RWPE2 (cell line): ENCODE measurements at regions not wholly inside any gene's neighbourhood (a gene's known extent, or its start where the extent isn't known, plus 50 kb on each side); places are given as distances from the start of the nearest gene placed in this dataset.
"Not testable (repeated sequence)": the region's sequence is repeated elsewhere in the genome, so short reads cannot be mapped to it uniquely, and the experiment has no call there.

Source experiments
- ATAC-seq: fragments of 200-7000 bp; cut with Tn5 transposase; 3 replicates; pipeline ENCODE4 v1.9.1; 2021; ENCODE audit warnings: low read depth
- DNase-seq: peaks from one replicate; pipeline ENCODE4 v3.0.0-alpha.2; 2020; ENCODE audit warnings: low spot score
- H3K27ac ChIP-seq: fragments of 450-650 bp; 2 replicates; pipeline ENCODE4 v1.5.1; 2017; ENCODE audit warnings: mild to moderate bottlenecking; ENCODE audit not compliant: poor library complexity, severe bottlenecking
- H3K27me3 ChIP-seq: fragments of 250-450 bp; sonication (Bioruptor Pico); 2 replicates; pipeline ENCODE4 v1.5.1; 2021; ENCODE audit warnings: mild to moderate bottlenecking, moderate library complexity; ENCODE audit not compliant: insufficient read depth, poor library complexity, severe bottlenecking
- H3K36me3 ChIP-seq: fragments of 250-450 bp; sonication (Bioruptor Pico); 2 replicates; pipeline ENCODE4 v1.5.1; 2020; ENCODE audit warnings: low read depth, mild to moderate bottlenecking, moderate library complexity
- H3K4me1 ChIP-seq: fragments of 250-450 bp; sonication (Bioruptor Pico); 2 replicates; pipeline ENCODE4 v1.5.1; 2021; ENCODE audit warnings: mild to moderate bottlenecking, moderate library complexity; ENCODE audit not compliant: insufficient read depth, poor library complexity, severe bottlenecking
- H3K4me3 ChIP-seq: fragments of 250-450 bp; sonication (Bioruptor Pico); 2 replicates; pipeline ENCODE4 v1.5.1; 2021; ENCODE audit warnings: mild to moderate bottlenecking, moderate library complexity; ENCODE audit not compliant: severe bottlenecking
- H3K9me3 ChIP-seq: fragments of 250-450 bp; sonication (Bioruptor Pico); 2 replicates; pipeline ENCODE4 v1.5.1; 2021; ENCODE audit warnings: mild to moderate bottlenecking, moderate library complexity; ENCODE audit not compliant: severe bottlenecking
- CTCF ChIP-seq: fragments of 450-650 bp; IDR thresholded peaks from one replicate; pipeline ENCODE4 v1.5.1; 2017; ENCODE audit warnings: mild to moderate bottlenecking, moderate library complexity; ENCODE audit not compliant: poor library complexity, severe bottlenecking

GRCh38 chr13:64568748-64569147 is 2661.4 kb downstream of the PCDH9 start:
- H3K4me3 ChIP-seq, result no peak overlapping the region

DNA sequence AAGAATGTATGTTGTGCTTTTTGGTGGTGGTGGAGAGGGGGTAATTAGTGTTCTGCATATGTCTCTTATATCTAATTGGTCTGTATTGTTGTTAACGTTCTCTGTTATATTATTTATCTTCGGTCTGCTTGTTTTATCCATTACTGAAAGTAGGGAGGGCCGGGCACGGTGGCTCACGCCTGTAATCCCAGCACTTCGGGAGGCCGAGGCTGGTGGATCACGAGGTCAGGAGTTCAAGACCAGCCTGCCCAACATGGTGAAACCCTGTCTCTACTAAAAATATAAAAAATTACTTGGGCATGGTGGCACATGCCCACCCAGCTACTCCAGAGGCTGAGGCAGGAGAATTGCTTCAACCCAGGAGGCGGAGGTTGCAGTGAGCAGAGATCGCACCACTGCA is 2672.1 kb downstream of the PCDH9 start:
- not testable (repeated sequence) for ATAC-seq, H3K27ac ChIP-seq, H3K4me1 ChIP-seq, DNase-seq, H3K4me3 ChIP-seq, H3K27me3 ChIP-seq, H3K36me3 ChIP-seq, H3K9me3 ChIP-seq

More at GRCh38 chr13:64568748-64569147, 2661.4 kb downstream of the PCDH9 start:
- Histone ChIP-seq H3K27me3 (no peaks in the 10 kb centered on the region), H3K27ac (no peak overlapping the region), H3K4me1 (no peaks in the 10 kb centered on the region), H3K36me3 (no peaks in the 10 kb centered on the region), H3K9me3 (no peaks in the 10 kb centered on the region)
- DNase-seq (no peak), ATAC-seq (no peak)
- no peak for TF ChIP-seq CTCF

GRCh38 chr13:64556376-64556775 is 2673.8 kb downstream of the PCDH9 start:
- DNase-seq (no peak), ATAC-seq (no peak)
- no peaks in the 10 kb centered on the region for H3K27me3 ChIP-seq
- H3K36me3 ChIP-seq, result no peaks in the 10 kb centered on the region
- no peak overlapping the region for H3K27ac ChIP-seq
- no peak for TF ChIP-seq CTCF
- no peaks in the 10 kb centered on the region for H3K9me3 ChIP-seq
- H3K4me3 ChIP-seq, result no peak overlapping the region
- H3K4me1 ChIP-seq, result peaks cover 6% of the 10 kb centered on the region

- DNase-seq (no peak), ATAC-seq (peak; percentile 68; the same call in 2 of the 3 replicates)
- no peaks in the 10 kb centered on the region for H3K27me3 ChIP-seq
- no peak overlapping the region for H3K27ac ChIP-seq
- H3K36me3 ChIP-seq, result no peaks in the 10 kb centered on the region
- no peak overlapping the region for H3K4me3 ChIP-seq
- no peaks in the 10 kb centered on the region for H3K9me3 ChIP-seq
- no peak for TF ChIP-seq CTCF
- H3K4me1 ChIP-seq, result peaks cover 6% of the 10 kb centered on the region
These were observed 2676.6 kb downstream of the PCDH9 start for GRCh38 chr13:64553411-64554129.

GRCh38 chr13:64551755-64552154 is 2678.4 kb downstream of the PCDH9 start:
- peaks cover 6% of the 10 kb centered on the region for H3K4me1 ChIP-seq
- no peak overlapping the region for H3K4me3 ChIP-seq
- peak; percentile 82 for ATAC-seq
- H3K36me3 ChIP-seq, result no peaks in the 10 kb centered on the region
- no peak overlapping the region for H3K27ac ChIP-seq
- H3K9me3 ChIP-seq, result no peaks in the 10 kb centered on the region
- no peak for DNase-seq
- TF ChIP-seq CTCF, result no peak
- H3K27me3 ChIP-seq, result no peaks in the 10 kb centered on the region
